ENCODE measurements at regions not wholly inside any gene's neighbourhood (a gene's known extent, or its start where the extent isn't known, plus 50 kb on each side); places are given as distances from the start of the nearest gene placed in this dataset.

GRCh38 chr3:30308131-30308530 is 298.3 kb upstream of the TGFBR2 start:
- TF ChIP-seq CTCF (IDR thresholded peaks at IDR 0.05; ENCODE audit: insufficient read depth, low read length, poor library complexity, severe bottlenecking) (no peak), EZH2phosphoT487 (conservative IDR thresholded peaks at IDR 0.05; ENCODE audit: low read length) (no peak)

Measured in SU-DHL-6 (cell line).